KMS-11 (cell line): ENCODE measurements at regions not wholly inside any gene's neighbourhood (a gene's known extent, or its start where the extent isn't known, plus 50 kb on each side); places are given as distances from the start of the nearest gene placed in this dataset.

ENCODE experiments used
- H2AFZ ChIP-seq: fragments of 200-600 bp; sonication (generic); 2 replicates; pipeline ENCODE4 v1.6.1; 2016; ENCODE audit warnings: antibody characterized with exemption, mixed run types, low read depth
- H3K27ac ChIP-seq: fragments of 200-600 bp; sonication (generic); 2 replicates; pipeline ENCODE4 v1.6.1; 2016; ENCODE audit warnings: mild to moderate bottlenecking, mixed run types
- H3K27me3 ChIP-seq: fragments of 200-600 bp; sonication (generic); 2 replicates; pipeline ENCODE4 v1.6.1; 2017; ENCODE audit warnings: mild to moderate bottlenecking, low read depth, mixed run types, moderate library complexity; ENCODE audit not compliant: insufficient read depth
- H3K36me3 ChIP-seq: fragments of 200-600 bp; sonication (generic); 2 replicates; pipeline ENCODE4 v1.6.1; 2017; ENCODE audit warnings: mild to moderate bottlenecking, mixed run types; ENCODE audit not compliant: insufficient read depth
- H3K4me1 ChIP-seq: fragments of 200-600 bp; sonication (generic); 2 replicates; pipeline ENCODE4 v1.6.1; 2016; ENCODE audit warnings: mild to moderate bottlenecking, low read depth, mixed run types; ENCODE audit not compliant: poor library complexity, severe bottlenecking
- H3K4me2 ChIP-seq: fragments of 200-600 bp; sonication (generic); 2 replicates; pipeline ENCODE4 v1.7.0; 2016; ENCODE audit warnings: mild to moderate bottlenecking, mixed run types
- H3K4me3 ChIP-seq: fragments of 200-600 bp; sonication (generic); IDR thresholded peaks from 2 replicates; pipeline ENCODE4 v1.6.1; 2017; ENCODE audit warnings: low read depth, low read length, mixed read lengths; ENCODE audit not compliant: insufficient read depth
- H3K79me2 ChIP-seq: fragments of 200-600 bp; sonication (generic); 2 replicates; pipeline ENCODE4 v1.6.1; 2016; ENCODE audit warnings: low read depth, mixed run types; ENCODE audit not compliant: insufficient read depth
- H3K9ac ChIP-seq: fragments of 200-600 bp; sonication (generic); 2 replicates; pipeline ENCODE4 v1.6.1; 2016; ENCODE audit warnings: mild to moderate bottlenecking, mixed run types
- H4K20me1 ChIP-seq: fragments of 200-600 bp; sonication (generic); 2 replicates; pipeline ENCODE4 v1.6.1; 2016; ENCODE audit warnings: mild to moderate bottlenecking, mixed run types; ENCODE audit not compliant: insufficient read depth
- CTCF ChIP-seq: fragments of 200-600 bp; sonication (generic); conservative IDR thresholded peaks from 2 replicates; pipeline ENCODE4 v1.6.1; 2017; ENCODE audit warnings: low read depth, mild to moderate bottlenecking, antibody characterized with exemption, low read length, moderate library complexity, mixed read lengths

- Histone ChIP-seq H3K27ac (no peak overlapping the region), H3K4me3 (no peak overlapping the region), H3K79me2 (no peaks in the 10 kb centered on the region), H3K27me3 (no peaks in the 10 kb centered on the region), H2AFZ (no peak overlapping the region), H3K4me2 (no peak overlapping the region), H3K9ac (no peak overlapping the region), H4K20me1 (no peaks in the 10 kb centered on the region), H3K36me3 (no peaks in the 10 kb centered on the region), H3K4me1 (no peaks in the 10 kb centered on the region)
- TF ChIP-seq CTCF = no peak
Observed at GRCh38 chr12:77477907-77478533, 352.7 kb upstream of the NAV3 start.

- Histone ChIP-seq H3K4me1 (no peaks in the 10 kb centered on the region), H3K79me2 (no peaks in the 10 kb centered on the region)
- no peak for TF ChIP-seq CTCF
Observed at GRCh38 chr12:77471801-77472200, 358.9 kb upstream of the NAV3 start.

GRCh38 chr12:77469578-77470333 lies 360.9 kb upstream of the NAV3 start:
- Histone ChIP-seq H4K20me1 (no peaks in the 10 kb centered on the region), H3K4me1 (no peaks in the 10 kb centered on the region), H3K27me3 (no peaks in the 10 kb centered on the region), H3K36me3 (no peaks in the 10 kb centered on the region), H3K4me2 (no peak overlapping the region), H2AFZ (no peak overlapping the region), H3K79me2 (no peaks in the 10 kb centered on the region), H3K4me3 (no peak overlapping the region), H3K27ac (no peak overlapping the region), H3K9ac (no peak overlapping the region)
- no peak for TF ChIP-seq CTCF

More at GRCh38 chr12:77471801-77472200, 358.9 kb upstream of the NAV3 start:
- H3K27me3 ChIP-seq = no peaks in the 10 kb centered on the region
- H3K9ac ChIP-seq = no peak overlapping the region
- H3K4me3 ChIP-seq = no peak overlapping the region
- no peak overlapping the region for H3K4me2 ChIP-seq
- no peaks in the 10 kb centered on the region for H4K20me1 ChIP-seq
- no peak overlapping the region for H2AFZ ChIP-seq
- no peak overlapping the region for H3K27ac ChIP-seq
- no peaks in the 10 kb centered on the region for H3K36me3 ChIP-seq

GRCh38 chr12:77442633-77443032 lies 377.3 kb upstream of the E2F7 start:
- Histone ChIP-seq H3K36me3 (no peaks in the 10 kb centered on the region), H4K20me1 (no peaks in the 10 kb centered on the region), H2AFZ (no peak overlapping the region), H3K4me2 (no peak overlapping the region), H3K4me3 (no peak overlapping the region), H3K79me2 (no peaks in the 10 kb centered on the region), H3K9ac (no peak overlapping the region), H3K4me1 (no peaks in the 10 kb centered on the region), H3K27ac (no peak overlapping the region), H3K27me3 (no peaks in the 10 kb centered on the region)
- no peak for TF ChIP-seq CTCF
